CD14-positive monocyte (primary cell): ENCODE measurements at regions not wholly inside any gene's neighbourhood (a gene's known extent, or its start where the extent isn't known, plus 50 kb on each side); places are given as distances from the start of the nearest gene placed in this dataset.

Experiments used
- DNase-seq, 3 donors: peaks; one replicate each; pipeline ENCODE4 v3.0.0-alpha.2; 2011 to 2022
- H2AFZ ChIP-seq: 2 replicates; pipeline ENCODE4 v1.6.0; 2012; ENCODE audit warnings: mild to moderate bottlenecking, low read depth, low read length, inconsistent platforms; ENCODE audit not compliant: insufficient read depth, poor library complexity, severe bottlenecking
- H3K27ac ChIP-seq, 2 donors: 1 replicate in 1 of 2; 2 replicates in 1 of 2; pipeline ENCODE4 v1.5.1; 2012 to 2013; ENCODE audit warnings: low read length in 2 of 2, control low read depth in 1 of 2, inconsistent platforms in 1 of 2, low read depth in 1 of 2, mild to moderate bottlenecking in 1 of 2
- H3K27me3 ChIP-seq, 2 donors: one replicate each; pipeline versions ENCODE4 v1.6.0 to v1.6.1; 2011 to 2013; ENCODE audit warnings: low read length in 2 of 2; ENCODE audit not compliant: control insufficient read depth in 2 of 2, insufficient read depth in 2 of 2
- H3K36me3 ChIP-seq, 2 donors: replicated peaks in 1 of 2; 1 replicate in 1 of 2; 2 replicates in 1 of 2; pipeline versions ENCODE4 v1.5.1 to v1.6.1; 2012 to 2013; ENCODE audit warnings: low read length in 2 of 2, control low read depth in 1 of 2, inconsistent platforms in 1 of 2, mild to moderate bottlenecking in 1 of 2; ENCODE audit not compliant: insufficient read depth in 2 of 2, control insufficient read depth in 1 of 2
- H3K4me1 ChIP-seq, 2 donors: 1 replicate in 1 of 2; 2 replicates in 1 of 2; pipeline versions ENCODE4 v1.5.1 to v1.6.1; 2012 to 2013; ENCODE audit warnings: low read length in 2 of 2, control low read depth in 1 of 2, inconsistent platforms in 1 of 2, mild to moderate bottlenecking in 1 of 2, moderate library complexity in 1 of 2; ENCODE audit not compliant: insufficient read depth in 2 of 2, control insufficient read depth in 1 of 2
- H3K4me2 ChIP-seq: replicated peaks from 2 replicates; pipeline ENCODE3; 2012; ENCODE audit warnings: low read length, moderate library complexity, mild to moderate bottlenecking; ENCODE audit not compliant: poor library complexity, severe bottlenecking; ENCODE audit errors: extremely low read depth
- H3K4me3 ChIP-seq, 3 experiments: fragments of 200-600 bp in 1 of 3; sonication (generic) in 1 of 3; replicated peaks in 1 of 3; 1 replicate in 2 of 3; 2 replicates in 1 of 3; pipeline ENCODE4 v1.5.1; 2011 to 2013; ENCODE audit warnings: low read length in 3 of 3, mild to moderate bottlenecking in 3 of 3, control low read depth in 2 of 3, low read depth in 2 of 3, inconsistent platforms in 1 of 3, moderate library complexity in 1 of 3
- H3K79me2 ChIP-seq: 2 replicates; pipeline ENCODE4 v1.6.0; 2012; ENCODE audit warnings: mild to moderate bottlenecking, control low read depth, inconsistent platforms, low read length, moderate library complexity; ENCODE audit not compliant: insufficient read depth
- H3K9ac ChIP-seq: 2 replicates; pipeline ENCODE4 v1.6.0; 2017; ENCODE audit warnings: low read length, mild to moderate bottlenecking; ENCODE audit not compliant: insufficient read depth, poor library complexity, severe bottlenecking
- H3K9me3 ChIP-seq, 2 donors: replicated peaks in 1 of 2; 1 replicate in 1 of 2; 2 replicates in 1 of 2; pipeline versions ENCODE4 v1.5.1 to v1.6.1; 2012 to 2013; ENCODE audit warnings: low read length in 2 of 2, control low read depth in 1 of 2; ENCODE audit not compliant: control insufficient read depth in 1 of 2, insufficient read depth in 1 of 2
- H4K20me1 ChIP-seq: 2 replicates; pipeline ENCODE4 v1.6.0; 2012; ENCODE audit warnings: mild to moderate bottlenecking, low read length, control low read depth, moderate library complexity; ENCODE audit not compliant: insufficient read depth
- H3K27ac Mint-ChIP-seq, 7 donors: one replicate each; pipeline ENCODE4 v1.8.0; 2020; ENCODE audit warnings: mild to moderate bottlenecking in 7 of 7, mixed read lengths in 7 of 7, moderate library complexity in 6 of 7, inconsistent platforms in 2 of 7
- H3K27me3 Mint-ChIP-seq, 3 donors: one replicate each; pipeline ENCODE4 v1.8.0; 2021 to 2022; ENCODE audit warnings: low read depth in 3 of 3, mild to moderate bottlenecking in 3 of 3, mixed read lengths in 3 of 3, moderate library complexity in 3 of 3, inconsistent platforms in 1 of 3
- H3K36me3 Mint-ChIP-seq, 2 donors: one replicate each; pipeline ENCODE4 v1.8.0; 2020; ENCODE audit warnings: mixed read lengths in 2 of 2, inconsistent platforms in 1 of 2, mild to moderate bottlenecking in 1 of 2
- H3K4me1 Mint-ChIP-seq: one replicate; pipeline ENCODE4 v1.8.0; 2020; ENCODE audit warnings: mild to moderate bottlenecking, mixed read lengths
- H3K4me3 Mint-ChIP-seq, 2 donors: one replicate each; pipeline ENCODE4 v1.8.0; 2020; ENCODE audit warnings: mild to moderate bottlenecking in 2 of 2, mixed read lengths in 2 of 2, moderate library complexity in 1 of 2
- H3K9me3 Mint-ChIP-seq, 7 donors: one replicate each; pipeline ENCODE4 v1.8.0; 2020 to 2022; ENCODE audit warnings: mixed read lengths in 7 of 7, mild to moderate bottlenecking in 6 of 7, moderate library complexity in 6 of 7, inconsistent platforms in 2 of 7
- CTCF ChIP-seq: fragments of 200-600 bp; IDR thresholded peaks from one replicate; pipeline ENCODE4 v1.8.0; 2022; ENCODE audit warnings: antibody characterized with exemption, mild to moderate bottlenecking
- WGBS: methylation state at CpG from one replicate; pipeline ENCODE4 v1.1.5; 2013; ENCODE audit warnings: missing lambda C conversion rate; ENCODE audit not compliant: insufficient coverage; 5-methylcytosine and 5-hydroxymethylcytosine counted together
- intact Hi-C, 2 donors: fragments of 100-400 bp; cut with micrococcal nuclease; formaldehyde crosslinking; loops; one replicate each; pipeline versions ENCODE4 v1.15.0 to v1.15.1; 2023

- Mint-ChIP-seq H3K36me3 (no peaks in the 10 kb centered on the region), H3K27me3 (peaks cover 0 to 3% (median 0%) of the 10 kb centered on the region in 3 donors), H3K9me3 (peaks cover 0 to 9% (median 3%) of the 10 kb centered on the region in 7 donors), H3K27ac (no peak overlapping the region), H3K4me1 (no peaks in the 10 kb centered on the region), H3K4me3 (no peak overlapping the region)
- Histone ChIP-seq H3K4me3 (no peak overlapping the region), H3K4me1 (no peaks in the 10 kb centered on the region), H2AFZ (no peak overlapping the region), H3K27me3 (no peaks in the 10 kb centered on the region), H3K27ac (no peak overlapping the region), H3K9ac (no peak overlapping the region), H3K36me3 (no peaks in the 10 kb centered on the region), H3K9me3 (no peaks in the 10 kb centered on the region), H4K20me1 (no peaks in the 10 kb centered on the region), H3K79me2 (no peaks in the 10 kb centered on the region), H3K4me2 (no peak overlapping the region)
- no peak for DNase-seq
- no peak for TF ChIP-seq CTCF
- intact Hi-C loops, result no loop called here
These were observed 104.6 kb downstream of the PPP1R2C start for GRCh38 chrX:42673301-42673810.

GRCh38 chrX:42664680-42665079 is 113.3 kb downstream of the PPP1R2C start:
- H3K4me1 Mint-ChIP-seq, result no peaks in the 10 kb centered on the region

More at GRCh38 chrX:42664680-42665079, 113.3 kb downstream of the PPP1R2C start:
- no peaks in the 10 kb centered on the region for H3K9me3 ChIP-seq
- H3K4me3 ChIP-seq, result no peak overlapping the region
- no peaks in the 10 kb centered on the region for H3K79me2 ChIP-seq
- H3K4me1 ChIP-seq, result no peaks in the 10 kb centered on the region
- WGBS, result no CpG with 5 or more reads among the region's 3 CpGs
- no peak overlapping the region for H2AFZ ChIP-seq
- no peaks in the 10 kb centered on the region for H4K20me1 ChIP-seq
- no peaks in the 10 kb centered on the region for H3K36me3 ChIP-seq
- no peak for DNase-seq
- intact Hi-C loops, result no loop called here
- Mint-ChIP-seq H3K36me3 (no peaks in the 10 kb centered on the region), H3K9me3 (peaks cover 0 to 2% (median 0%) of the 10 kb centered on the region in 7 donors), H3K4me3 (no peak overlapping the region), H3K27me3 (peaks cover 0 to 2% (median 0%) of the 10 kb centered on the region in 3 donors), H3K27ac (no peak overlapping the region)
- H3K27me3 ChIP-seq, result no peaks in the 10 kb centered on the region
- no peak overlapping the region for H3K27ac ChIP-seq
- H3K4me2 ChIP-seq, result no peak overlapping the region
- no peak for TF ChIP-seq CTCF
- no peak overlapping the region for H3K9ac ChIP-seq
